ENCODE measurements at regions not wholly inside any gene's neighbourhood (a gene's known extent, or its start where the extent isn't known, plus 50 kb on each side); places are given as distances from the start of the nearest gene placed in this dataset.

DNA sequence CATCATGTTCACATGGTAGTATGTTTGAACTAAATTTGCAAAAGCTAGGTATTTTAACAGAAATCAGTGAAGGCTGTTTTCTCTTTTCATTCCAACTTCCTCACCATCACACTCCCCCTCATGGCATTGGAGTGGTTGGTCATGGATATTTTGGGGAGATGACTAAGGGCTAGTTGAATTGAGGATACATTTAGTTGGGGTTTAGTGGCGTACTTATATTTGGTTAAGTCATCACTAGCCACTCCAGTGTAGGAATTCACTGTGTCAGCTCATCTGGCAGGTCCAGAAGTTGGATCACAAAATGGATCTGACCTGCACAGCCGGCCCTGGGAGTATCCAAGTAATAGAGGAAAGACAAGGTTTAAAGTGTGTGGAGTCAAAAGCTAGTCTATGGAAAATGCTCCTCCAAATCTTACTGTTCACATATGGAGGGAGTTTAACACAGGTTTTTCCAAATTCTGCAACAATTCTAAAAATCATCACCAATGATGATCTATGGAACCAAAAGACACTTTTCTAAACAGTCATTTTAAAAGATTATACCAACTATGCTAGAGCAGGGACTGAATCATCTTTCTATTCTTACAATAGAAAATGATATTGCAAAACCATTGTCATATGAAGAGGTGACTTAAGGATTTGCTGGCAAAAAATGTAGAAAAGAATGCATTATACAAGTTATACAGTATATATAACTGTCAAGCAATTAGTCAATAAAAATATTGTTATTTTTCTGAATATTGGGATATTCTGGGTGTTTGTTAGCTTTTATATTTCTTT, 247.8 kb upstream of the PEX5L start:
- DNase-seq (ENCODE audit: low spot score) = no peak

DNA sequence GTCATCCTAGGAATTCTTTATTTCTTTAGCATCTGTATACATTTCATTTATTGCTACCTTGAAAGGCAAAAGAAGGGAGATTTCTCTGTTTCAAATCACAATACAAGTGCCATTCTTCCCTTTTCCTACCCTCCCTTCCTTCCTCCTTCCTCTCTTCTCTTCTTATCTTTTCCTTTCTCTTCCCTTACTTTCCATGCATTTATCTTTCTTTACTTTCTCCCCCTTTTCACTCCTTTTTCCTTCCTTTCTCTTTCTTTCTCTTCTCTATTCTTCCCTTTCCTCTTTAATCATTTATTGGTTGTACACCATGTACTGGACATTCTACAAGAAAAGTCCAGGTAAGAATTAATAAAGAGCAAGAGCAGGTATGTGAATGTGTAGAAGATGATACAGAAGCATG, 251.0 kb upstream of the PEX5L start:
- no peak for DNase-seq (ENCODE audit: low spot score)

DNA sequence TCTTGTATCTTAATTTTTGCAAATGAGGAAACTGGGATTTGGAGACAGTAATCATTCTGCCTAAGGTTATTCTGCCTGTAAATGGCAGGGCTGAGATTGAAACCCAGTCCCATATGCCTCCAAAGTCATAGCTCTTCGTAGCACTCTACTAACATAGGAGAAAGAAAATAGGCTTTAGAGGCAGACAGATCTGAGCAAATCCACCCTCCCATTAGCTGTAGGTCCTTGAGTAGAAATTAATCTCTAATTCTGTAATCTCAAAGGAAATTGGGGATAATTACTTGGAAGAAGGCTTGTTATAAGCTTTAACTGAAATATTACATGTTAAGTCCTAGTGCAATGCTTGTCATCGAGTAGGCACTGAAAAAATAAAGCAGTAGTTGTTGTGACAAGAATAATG, 252.1 kb upstream of the PEX5L start:
- DNase-seq (ENCODE audit: low spot score) = no peak

DNA sequence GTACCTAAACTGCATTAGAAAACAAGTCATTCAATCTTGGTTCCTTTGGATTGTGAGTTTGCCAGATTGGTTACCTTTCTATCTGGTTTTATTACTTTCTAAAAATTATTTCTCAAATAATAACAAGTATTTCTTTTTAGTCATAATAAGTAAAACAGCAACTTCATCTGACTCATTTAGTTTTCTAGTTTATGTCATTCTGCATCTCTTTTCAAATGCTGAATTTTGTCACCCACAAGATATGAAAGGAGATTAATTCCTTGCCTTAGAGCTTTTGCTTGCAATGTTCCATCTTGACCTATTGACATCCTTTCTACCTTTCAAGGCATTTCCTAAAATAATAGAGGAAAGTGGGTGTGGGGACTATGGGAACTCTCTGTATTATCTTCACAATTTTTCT, 253.6 kb upstream of the PEX5L start:
- DNase-seq (ENCODE audit: low spot score) = no peak

DNA sequence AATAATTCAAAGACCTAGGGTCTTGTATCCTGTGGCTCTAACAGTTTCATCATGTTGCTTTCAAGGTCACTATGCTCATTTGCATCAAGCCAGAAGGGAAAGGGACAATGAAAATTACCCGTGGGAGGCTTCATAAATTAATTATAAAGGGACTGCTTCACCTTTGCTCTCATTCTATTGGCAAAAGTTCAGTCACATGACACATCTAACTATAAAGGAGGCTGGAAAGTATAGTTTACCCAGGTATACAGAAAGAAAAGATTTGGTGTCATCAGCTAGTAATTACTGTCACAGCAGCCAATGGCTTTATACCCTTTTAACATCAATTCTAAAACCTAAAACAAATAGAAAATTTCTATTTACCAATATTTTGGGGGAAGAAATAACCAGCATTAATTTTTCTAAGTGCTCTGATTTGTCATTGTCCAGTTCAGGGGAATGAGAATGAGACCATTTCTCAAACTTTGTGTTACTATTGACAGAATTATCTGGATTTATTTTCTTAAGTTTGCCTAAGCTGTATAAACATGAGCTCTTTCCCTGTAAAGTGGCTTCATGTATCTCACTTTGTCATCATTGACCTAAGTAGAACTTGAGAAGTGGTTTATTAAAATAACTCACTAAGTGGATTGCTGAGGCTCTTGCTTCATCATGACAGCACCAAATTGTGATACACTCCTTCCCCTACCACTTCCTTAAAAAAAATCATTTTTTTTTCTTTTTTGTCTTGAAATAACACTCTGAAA, 257.7 kb upstream of the PEX5L start:
- no peak for DNase-seq (ENCODE audit: low spot score)

DNA sequence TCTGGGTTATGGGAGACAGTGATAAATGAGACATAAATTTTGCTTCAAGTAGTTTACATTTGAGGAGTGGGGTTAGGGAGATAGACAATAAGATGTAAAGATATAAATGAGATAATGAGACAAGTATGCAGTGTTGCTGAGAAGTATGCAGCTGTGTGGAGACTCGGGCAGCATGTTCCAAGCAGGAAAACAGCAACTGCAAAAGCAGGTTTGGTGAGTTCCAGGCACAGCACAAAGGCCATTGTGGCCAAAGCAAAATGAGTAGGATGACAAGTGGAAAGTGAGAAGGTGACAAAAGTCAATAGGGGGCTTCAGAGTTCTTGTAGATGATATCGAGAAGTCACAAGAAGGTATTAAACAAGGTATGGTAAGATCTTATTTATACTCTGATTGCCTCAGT, 259.1 kb upstream of the PEX5L start:
- no peak for DNase-seq (ENCODE audit: low spot score)

DNA sequence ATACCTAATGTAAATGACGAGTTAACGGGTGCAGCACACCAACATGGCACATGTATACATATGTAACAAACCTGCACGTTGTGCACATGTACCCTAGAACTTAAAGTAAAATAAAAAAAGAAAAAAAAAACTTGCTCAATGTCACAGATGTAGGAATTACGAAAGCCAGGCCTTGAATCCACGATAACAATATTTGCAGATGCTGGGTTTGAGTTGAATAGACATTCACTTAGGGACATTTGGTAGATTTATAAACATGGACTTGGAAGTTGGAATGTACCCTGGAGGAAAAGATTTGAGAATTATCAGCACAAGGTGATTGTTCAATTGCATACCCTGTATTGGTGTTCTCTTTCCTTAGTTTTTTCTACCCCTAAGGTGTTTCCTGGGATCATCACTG, 260.2 kb upstream of the PEX5L start:
- no peak for DNase-seq (ENCODE audit: low spot score)

DNA sequence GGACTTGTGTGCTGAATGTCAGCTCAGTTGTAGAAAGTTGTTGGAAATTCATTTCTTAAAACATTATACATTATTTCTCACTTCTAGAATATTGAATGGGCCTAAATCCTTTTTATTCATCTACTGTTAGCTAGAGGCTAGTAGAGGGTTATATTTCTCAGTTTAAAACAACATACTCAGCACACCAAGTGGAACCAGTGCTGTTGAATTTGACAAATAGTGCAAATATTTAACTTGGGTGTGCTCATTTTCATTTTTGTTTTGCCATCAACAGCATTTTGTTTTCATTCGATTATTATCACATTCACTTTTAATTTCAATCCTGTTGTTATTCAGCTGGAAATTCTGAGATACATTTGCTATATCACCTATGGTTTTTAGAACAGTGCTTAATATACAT, 269.4 kb upstream of the PEX5L start:
- DNase-seq (ENCODE audit: low spot score) = no peak

DNA sequence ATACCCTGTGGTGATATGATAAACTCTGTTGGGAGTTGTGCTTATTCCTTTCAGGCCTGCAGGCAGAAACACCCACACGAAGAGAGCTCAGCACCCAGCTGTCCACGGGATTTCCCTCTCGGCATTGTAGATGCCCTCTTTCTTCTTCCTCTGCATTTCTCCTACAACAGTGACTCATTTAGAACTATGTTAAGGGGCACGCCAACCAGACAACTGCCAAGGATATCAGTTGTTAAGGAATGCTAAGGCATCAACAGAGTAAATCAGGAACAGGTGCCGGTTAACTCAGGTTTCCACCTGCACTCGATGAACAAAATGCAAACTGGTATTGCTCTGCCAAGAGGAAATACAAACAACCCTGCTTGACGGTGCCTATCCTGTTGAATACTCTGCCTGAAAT, 270.0 kb upstream of the PEX5L start:
- peak; percentile 8 for DNase-seq (ENCODE audit: low spot score)

DNA sequence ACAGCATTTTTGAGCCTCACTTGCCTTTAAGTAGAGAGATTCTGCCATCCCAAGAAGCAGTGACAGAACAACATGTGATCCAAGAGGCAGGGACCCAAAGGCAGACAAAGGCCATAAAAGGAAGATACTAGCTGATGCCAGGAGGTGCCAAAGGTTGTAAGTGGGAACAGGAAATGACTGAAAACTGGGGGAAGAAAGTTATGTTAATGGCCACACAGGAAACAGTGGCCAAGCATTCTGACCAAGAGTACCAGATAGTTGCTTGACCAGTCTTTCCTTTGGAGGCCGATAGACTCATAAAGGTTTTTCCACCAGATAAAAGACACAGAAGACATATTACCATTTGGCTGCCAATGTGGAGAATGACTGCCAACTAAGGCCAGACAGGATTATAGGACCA, 274.5 kb upstream of the PEX5L start:
- DNase-seq (ENCODE audit: low spot score) = no peak

DNA sequence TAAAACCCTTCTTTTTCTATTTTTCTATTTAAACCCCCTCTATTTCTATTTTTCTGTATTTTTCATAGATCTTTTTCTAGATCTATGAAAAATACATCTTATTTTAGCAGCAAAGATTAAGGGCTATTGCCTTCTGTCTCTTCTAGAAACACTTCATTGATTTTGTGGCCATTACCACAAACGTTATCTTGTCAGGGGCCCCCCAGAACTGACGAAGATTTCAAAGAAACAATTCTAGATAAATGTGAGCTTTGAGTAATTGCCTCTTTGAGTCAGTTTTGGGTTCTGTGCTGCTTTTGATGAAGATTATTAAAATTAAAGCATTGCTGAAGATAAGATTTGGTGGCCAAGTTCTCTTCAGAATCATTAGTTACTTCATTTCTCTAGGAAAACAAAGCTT, 279.6 kb upstream of the PEX5L start:
- DNase-seq (ENCODE audit: low spot score) = no peak

DNA sequence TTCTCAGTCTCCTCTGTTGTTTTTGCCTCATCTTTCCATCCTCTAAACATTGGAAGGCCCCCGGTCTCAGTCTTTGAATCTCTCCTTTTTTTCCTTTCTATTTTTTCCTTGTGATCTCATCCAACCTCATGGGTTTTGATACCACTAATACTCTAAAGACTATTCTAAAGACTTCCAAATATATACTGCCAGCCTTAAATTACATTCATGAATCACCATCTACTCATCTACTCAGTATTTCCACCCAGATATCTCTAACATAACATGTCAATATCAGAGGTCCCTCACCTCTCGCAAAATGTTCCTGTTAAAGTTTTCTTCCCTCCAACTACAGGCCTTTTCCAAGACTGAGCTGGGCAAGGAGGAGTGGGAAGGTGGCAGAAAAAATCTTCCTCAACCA, 282.5 kb upstream of the TTC14 start:
- no peak for DNase-seq (ENCODE audit: low spot score)

DNA sequence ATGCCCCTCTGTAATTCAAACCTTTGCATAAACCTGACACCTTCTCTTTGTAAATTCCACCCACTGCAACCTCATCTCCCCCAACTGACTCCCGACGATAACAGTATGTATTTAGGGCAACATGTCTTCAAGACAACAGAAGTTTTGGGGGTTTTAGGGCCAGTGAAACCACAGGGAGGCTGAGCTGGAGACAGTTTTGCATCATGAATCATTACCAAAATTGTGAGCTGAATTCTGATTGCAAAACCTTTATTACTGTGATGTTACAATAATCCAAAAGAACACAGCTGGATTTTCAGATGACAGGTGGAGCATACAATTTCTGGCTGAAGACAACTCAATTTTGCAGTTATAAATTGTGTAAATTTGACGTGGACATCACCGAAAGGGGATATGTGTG, 281.3 kb upstream of the TTC14 start:
- no peak for DNase-seq (ENCODE audit: low spot score)

DNA sequence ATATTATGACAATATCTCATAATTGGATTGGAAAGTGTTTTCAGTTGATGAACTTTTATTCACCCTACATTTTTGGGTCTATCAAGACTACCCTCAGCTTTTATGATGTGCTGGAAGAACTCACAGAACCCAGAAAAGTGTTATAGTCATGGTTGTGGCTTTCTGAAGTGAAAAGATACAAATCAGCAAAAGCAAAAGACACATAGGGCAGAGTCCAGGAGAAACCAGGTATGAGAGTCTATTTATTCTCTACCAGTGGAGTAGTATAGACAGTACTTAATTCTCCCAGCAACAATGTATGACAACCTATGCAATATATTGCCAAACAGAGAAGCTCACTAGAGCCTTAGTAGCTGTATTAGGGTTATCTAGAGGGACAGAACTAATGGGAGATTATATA, 280.4 kb upstream of the TTC14 start:
- no peak for DNase-seq (ENCODE audit: low spot score)

DNA sequence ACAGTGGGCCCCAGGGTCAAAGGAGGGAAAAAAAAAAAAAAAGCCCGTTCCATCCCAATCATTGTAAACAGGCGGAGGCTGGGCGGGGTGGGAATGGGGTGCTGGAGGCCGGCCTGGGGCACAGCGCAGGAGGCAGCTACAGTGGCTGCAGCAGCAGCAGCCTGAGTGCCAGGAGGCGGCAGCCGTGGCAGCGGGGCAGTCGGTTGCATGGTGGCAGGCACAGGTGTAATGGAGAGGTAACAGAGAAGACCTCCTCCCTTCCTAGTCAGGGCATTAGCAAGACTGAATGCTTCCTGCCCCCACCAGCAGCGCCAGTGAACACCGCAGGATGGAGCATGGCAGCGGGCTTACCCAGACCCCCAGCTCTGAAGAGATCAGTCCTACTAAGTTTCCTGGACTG, 279.1 kb upstream of the TTC14 start:
- no peak for DNase-seq (ENCODE audit: low spot score)

DNA sequence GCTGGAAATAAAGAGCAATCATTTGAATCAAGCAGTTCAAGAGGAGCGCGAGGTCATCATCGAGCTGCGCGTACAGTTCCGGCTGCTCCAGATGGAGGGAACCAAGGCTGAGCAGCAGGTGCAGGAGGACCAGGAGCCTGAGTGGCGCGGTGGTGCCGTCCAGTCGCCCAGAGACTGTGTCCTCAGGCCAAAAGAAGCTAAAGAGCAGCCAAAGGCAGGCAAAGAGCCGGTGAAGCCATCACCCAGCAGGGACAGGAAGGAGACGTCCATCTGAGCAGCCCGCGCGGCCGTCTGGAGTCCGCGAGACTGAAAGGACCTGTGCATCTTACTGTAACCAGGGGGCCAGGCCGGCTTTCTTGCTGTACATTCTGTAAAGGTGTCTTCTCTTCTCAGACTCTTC, 277.2 kb upstream of the TTC14 start:
- DNase-seq (ENCODE audit: low spot score) = no peak

DNA sequence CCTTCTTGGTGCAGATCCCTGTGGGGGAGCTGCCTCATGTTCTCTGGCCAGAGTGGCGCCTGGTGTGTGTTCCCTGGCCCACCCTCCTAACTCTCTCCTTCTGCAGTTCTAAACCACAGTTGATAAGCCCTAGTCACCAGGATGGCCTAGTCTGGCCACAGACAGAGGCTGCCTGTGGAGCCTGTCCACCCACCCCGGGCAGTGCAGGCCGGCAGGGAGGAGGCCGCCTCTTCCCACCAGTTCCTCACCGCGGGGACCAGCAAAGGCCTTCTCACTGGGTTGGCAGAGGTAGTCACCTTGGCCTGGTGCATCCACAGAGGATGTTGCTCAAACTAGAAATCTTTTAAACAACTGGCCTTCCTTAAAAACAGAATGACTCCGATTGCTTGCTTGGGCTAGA, 276.4 kb upstream of the TTC14 start:
- DNase-seq (ENCODE audit: low spot score) = no peak

DNA sequence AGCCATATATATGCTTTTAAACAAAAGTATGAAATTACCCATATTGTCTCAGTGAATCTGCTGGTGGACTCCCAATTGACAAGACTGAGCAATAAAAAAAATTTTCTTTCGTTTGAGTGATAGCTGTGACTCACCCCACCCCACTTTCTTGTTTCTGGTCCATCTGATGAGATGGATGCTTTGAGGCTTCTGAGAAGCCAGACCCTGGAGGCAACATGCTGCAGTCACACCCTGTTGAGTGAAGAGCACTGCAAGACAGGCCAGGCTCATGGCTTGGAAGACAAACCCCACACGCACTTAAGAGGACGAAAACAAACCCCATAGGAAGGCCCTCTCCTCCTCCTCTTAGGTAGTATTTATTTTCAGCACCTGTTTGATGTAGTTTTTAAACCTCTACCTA, 276.0 kb upstream of the TTC14 start:
- no peak for DNase-seq (ENCODE audit: low spot score)

DNA sequence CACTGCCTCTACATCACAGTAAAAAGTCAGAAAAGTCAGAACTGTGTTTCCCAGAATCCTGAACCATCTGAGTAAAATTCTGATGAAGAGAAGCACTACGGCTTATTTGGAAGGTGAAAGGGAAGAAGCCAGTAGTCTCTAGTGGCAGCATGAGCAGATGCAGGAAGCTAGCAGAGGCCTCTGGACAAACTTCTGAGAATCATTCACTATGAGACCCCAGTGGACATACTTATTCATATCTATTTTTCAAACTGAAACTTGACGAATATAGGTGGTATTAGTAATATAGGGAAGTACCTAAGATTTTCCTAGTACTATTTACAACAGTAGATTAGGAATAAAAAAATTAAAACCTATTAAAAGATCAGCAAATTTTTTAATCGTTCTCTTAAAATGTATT, 272.8 kb upstream of the TTC14 start:
- no peak for DNase-seq (ENCODE audit: low spot score)

DNA sequence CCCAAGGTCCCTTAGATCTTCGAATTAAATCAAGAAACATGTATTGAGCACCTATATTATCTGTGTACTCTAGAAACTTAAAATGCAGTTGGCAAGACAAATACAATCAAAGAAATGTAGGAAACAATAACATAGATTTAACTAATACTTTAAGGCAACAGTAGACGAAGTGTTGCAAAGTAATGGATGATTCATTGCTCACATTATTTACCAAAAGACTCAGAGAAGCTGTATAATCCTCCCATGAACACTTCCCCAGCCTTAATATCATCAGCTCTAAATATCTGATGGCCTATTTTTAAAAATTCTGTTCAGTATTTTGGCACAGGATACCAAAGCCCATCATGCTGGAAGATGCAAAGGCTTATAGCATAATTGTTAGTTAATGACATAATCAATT, 272.1 kb upstream of the TTC14 start:
- DNase-seq (ENCODE audit: low spot score) = no peak

DNA sequence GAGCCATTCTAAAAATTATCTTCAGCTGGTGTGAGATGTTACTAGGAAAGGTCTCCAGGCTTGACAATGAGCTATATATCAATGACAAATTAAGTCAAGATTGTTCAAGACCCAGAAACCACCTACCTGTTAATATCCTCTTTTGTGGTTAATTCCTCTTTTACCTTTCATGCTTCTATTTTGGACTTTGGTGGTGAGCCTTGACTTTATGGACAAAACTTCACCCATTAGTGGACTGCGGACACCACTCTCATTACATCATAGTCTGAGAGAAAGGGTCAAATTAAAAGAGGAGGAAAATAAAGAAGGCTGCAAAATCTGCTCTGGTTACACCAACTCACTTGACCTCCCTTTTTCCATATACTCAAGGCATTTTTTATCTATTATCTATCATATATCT, 271.5 kb upstream of the TTC14 start:
- no peak for DNase-seq (ENCODE audit: low spot score)

DNA sequence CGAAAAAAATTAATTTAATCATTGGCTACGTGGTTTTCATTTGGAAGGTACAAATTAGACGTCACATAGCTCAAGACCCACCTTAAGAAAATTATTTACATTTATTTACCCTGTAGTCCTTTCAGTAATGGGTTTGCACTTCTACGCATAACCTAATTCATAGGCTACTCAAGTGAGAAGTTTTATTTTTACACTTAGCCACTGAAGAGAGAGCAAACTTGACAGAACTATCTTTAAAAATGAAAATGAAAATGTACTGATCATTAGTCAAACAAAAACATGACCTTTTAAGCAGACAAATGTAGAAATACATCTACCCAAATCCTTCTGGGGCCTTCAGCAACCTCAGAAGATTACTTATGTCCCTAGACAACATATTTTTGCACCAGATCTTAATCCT, 269.4 kb upstream of the TTC14 start:
- DNase-seq (ENCODE audit: low spot score) = no peak

DNA sequence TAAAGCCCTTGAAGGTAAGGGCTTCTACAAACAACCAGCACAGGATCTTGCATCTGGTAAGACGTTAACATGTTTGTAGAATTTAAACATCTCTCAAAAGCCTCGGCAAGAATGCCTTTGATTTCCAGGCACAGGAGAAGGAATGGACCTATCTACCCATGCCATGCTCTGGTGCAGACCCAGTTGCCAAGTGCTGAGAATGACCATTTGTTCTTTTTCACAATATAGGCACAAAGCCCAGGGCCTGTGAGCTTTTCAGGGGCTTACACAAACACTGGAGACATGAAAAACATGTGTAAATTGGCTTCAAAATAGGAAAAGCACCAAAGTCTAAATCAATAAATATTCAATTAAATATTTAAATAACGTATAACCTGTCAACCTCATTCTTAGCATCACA, 266.9 kb upstream of the TTC14 start:
- peak; percentile 94 for DNase-seq (ENCODE audit: low spot score)

DNA sequence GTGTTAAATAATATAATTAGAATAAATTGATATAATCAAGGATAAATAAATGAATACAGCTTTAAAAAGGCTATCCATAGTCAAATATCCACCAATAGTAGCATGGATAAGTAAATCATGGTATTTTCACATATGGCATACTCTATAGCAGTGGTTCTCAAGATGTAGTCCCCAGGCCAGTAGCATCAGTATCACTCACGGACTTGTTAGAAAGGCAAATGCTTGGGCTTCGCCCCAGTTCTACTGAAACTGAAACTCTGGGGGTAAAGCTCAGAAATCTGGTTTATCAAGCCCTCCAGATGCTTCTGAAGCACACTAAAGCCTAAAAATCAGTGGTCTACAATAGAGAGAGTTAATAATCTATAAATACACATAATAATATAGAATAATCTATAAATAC, 261.6 kb upstream of the TTC14 start:
- DNase-seq (ENCODE audit: low spot score) = no peak

Measured in pons (tissue), 1 donor.